DND-41 (cell line): ENCODE measurements at regions not wholly inside any gene's neighbourhood (a gene's known extent, or its start where the extent isn't known, plus 50 kb on each side); places are given as distances from the start of the nearest gene placed in this dataset.
A peak's percentile ranks its signal among the peaks of the same experiment; 100 is the strongest.

ENCODE experiments used
- ATAC-seq: fragments of 200-7000 bp; cut with Tn5 transposase; 3 replicates; pipeline ENCODE4 v1.9.1; 2021; ENCODE audit warnings: low read depth; ENCODE audit not compliant: insufficient read depth
- DNase-seq: peaks from one replicate; pipeline ENCODE4 v3.0.0-alpha.2; 2020
- H2AFZ ChIP-seq: 2 replicates; pipeline ENCODE4 v1.6.0; 2012; ENCODE audit warnings: low read depth, low read length
- H3K27ac ChIP-seq: 2 replicates; pipeline ENCODE4 v1.5.1; 2012; ENCODE audit warnings: low read length, inconsistent platforms
- H3K27me3 ChIP-seq: fragments of 200-600 bp; sonication (generic); 2 replicates; pipeline ENCODE4 v1.6.0; 2012; ENCODE audit warnings: low read length, mild to moderate bottlenecking, inconsistent platforms; ENCODE audit not compliant: insufficient read depth, poor library complexity
- H3K36me3 ChIP-seq: 2 replicates; pipeline ENCODE4 v1.5.1; 2012; ENCODE audit warnings: low read length, inconsistent platforms; ENCODE audit not compliant: insufficient read depth
- H3K4me1 ChIP-seq: 2 replicates; pipeline ENCODE4 v1.5.1; 2012; ENCODE audit warnings: mild to moderate bottlenecking, low read length; ENCODE audit not compliant: insufficient read depth
- H3K4me2 ChIP-seq: 2 replicates; pipeline ENCODE4 v1.6.0; 2012; ENCODE audit warnings: mild to moderate bottlenecking, moderate library complexity, low read length, inconsistent platforms; ENCODE audit not compliant: insufficient read depth
- H3K4me3 ChIP-seq, 2 experiments: fragments of 200-600 bp in 1 of 2; shearing (Covaris generic) in 1 of 2; 2 replicates each; pipeline ENCODE4 v1.5.1; 2012 to 2016; ENCODE audit warnings: inconsistent platforms in 2 of 2, low read length in 2 of 2, mild to moderate bottlenecking in 2 of 2, low read depth in 1 of 2, moderate library complexity in 1 of 2
- H3K79me2 ChIP-seq: 2 replicates; pipeline ENCODE4 v1.6.0; 2012; ENCODE audit warnings: low read length, inconsistent platforms; ENCODE audit not compliant: insufficient read depth
- H3K9ac ChIP-seq: 2 replicates; pipeline ENCODE4 v1.6.0; 2012; ENCODE audit warnings: low read depth, mild to moderate bottlenecking, inconsistent platforms, low read length, moderate library complexity
- H3K9me3 ChIP-seq: 2 replicates; pipeline ENCODE4 v1.5.1; 2012; ENCODE audit warnings: low read length, moderate library complexity, mild to moderate bottlenecking, inconsistent platforms; ENCODE audit not compliant: insufficient read depth, severe bottlenecking
- H4K20me1 ChIP-seq: 2 replicates; pipeline ENCODE4 v1.6.0; 2012; ENCODE audit warnings: low read length; ENCODE audit not compliant: insufficient read depth
- CTCF ChIP-seq: IDR thresholded peaks from 2 replicates; pipeline ENCODE4 v1.5.1; 2012; ENCODE audit warnings: borderline replicate concordance, low read length, moderate library complexity, mild to moderate bottlenecking; ENCODE audit not compliant: poor library complexity, severe bottlenecking; ENCODE audit errors: extremely low read depth
- EZH2 ChIP-seq: IDR thresholded peaks from 3 replicates; pipeline ENCODE4 v1.6.1; 2012; ENCODE audit warnings: borderline replicate concordance, low read depth, mild to moderate bottlenecking, moderate library complexity, low read length, inconsistent platforms; ENCODE audit not compliant: severe bottlenecking

GRCh38 chr15:25268166-25268565 lies 170.7 kb downstream of the UBE3A start:
- DNase-seq (no peak), ATAC-seq (no peak)
- Histone ChIP-seq H3K9me3 (no peaks in the 10 kb centered on the region), H2AFZ (no peak overlapping the region), H3K79me2 (no peaks in the 10 kb centered on the region), H3K27me3 (no peaks in the 10 kb centered on the region), H3K36me3 (no peaks in the 10 kb centered on the region), H3K4me3 (no peak overlapping the region), H3K27ac (no peak overlapping the region), H3K9ac (no peak overlapping the region), H3K4me1 (no peaks in the 10 kb centered on the region), H3K4me2 (no peak overlapping the region), H4K20me1 (no peaks in the 10 kb centered on the region)
- TF ChIP-seq CTCF (peak; percentile 50), EZH2 (no peak)
